ENCODE measurements at regions not wholly inside any gene's neighbourhood (a gene's known extent, or its start where the extent isn't known, plus 50 kb on each side); places are given as distances from the start of the nearest gene placed in this dataset.

- 72% methylated on average over 2 of the region's 2 CpGs for WGBS
- intact Hi-C loops (cut with DNase I): no loop called here
- ATAC-seq (no peak), DNase-seq (no peak)
- no peak overlapping the region for H3K4me3 ChIP-seq (ENCODE audit: low read length)
- H3K4me1 ChIP-seq (ENCODE audit: control insufficient read depth, insufficient read depth, low read length): no peaks in the 10 kb centered on the region
- no peaks in the 10 kb centered on the region for H3K27me3 ChIP-seq (ENCODE audit: control insufficient read depth, insufficient read depth)
- no peak overlapping the region for H3K27ac ChIP-seq (ENCODE audit: low read length)
- H3K9me3 ChIP-seq (ENCODE audit: control insufficient read depth, low read length): no peaks in the 10 kb centered on the region
Measured at GRCh38 chr13:73800011-73800410, 334.2 kb downstream of the KLF12 start.

DNA sequence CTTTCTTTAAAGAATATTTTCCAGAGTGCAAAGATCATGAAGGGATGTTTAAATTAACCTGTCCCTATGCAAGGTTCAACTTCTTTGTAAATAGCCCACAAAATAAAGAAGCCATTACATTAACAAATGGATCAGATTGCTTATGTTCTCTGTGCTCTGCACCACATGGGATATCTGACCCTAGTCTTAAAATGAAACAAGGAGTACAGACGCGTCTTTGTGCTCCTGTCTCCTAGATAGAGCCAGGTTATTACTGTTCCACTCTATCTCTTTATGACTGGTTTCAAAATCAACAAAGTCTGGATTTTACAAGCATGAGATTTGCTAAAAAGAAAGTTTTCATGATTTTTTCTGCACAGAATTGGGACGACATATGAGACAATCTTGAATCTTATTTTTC, 339.4 kb downstream of the KLF12 start:
- Histone ChIP-seq H3K27ac (ENCODE audit: low read length) (no peak overlapping the region), H3K27me3 (ENCODE audit: control insufficient read depth, insufficient read depth) (no peaks in the 10 kb centered on the region), H3K4me3 (ENCODE audit: low read length) (no peak overlapping the region), H3K9me3 (ENCODE audit: control insufficient read depth, low read length) (no peaks in the 10 kb centered on the region), H3K4me1 (ENCODE audit: control insufficient read depth, insufficient read depth, low read length) (no peaks in the 10 kb centered on the region)
- intact Hi-C loops (cut with DNase I): no loop called here
- WGBS: 76% methylated on average over 3 of the region's 3 CpGs
- ATAC-seq (no peak), DNase-seq (no peak)

DNA sequence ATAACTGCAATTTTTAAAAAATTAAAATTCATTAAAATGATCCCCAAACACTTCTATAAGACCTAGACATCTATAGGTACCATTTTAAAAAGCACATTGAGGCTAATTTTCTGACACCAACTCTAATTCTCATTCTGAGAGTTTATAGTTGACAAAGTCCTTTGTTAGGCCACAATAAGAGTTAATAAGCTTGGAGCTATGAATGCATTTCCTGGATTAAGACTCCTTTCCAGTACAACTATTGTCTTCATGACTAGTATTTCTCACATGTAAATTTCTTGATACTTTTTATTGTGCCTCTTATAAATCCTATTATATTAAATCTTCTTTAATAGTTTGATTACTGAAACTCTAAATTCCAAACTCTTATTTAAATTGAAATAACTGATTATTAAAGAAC, 340.8 kb downstream of the KLF12 start:
- Histone ChIP-seq H3K27ac (ENCODE audit: low read length) (no peak overlapping the region), H3K4me1 (ENCODE audit: control insufficient read depth, insufficient read depth, low read length) (no peaks in the 10 kb centered on the region), H3K27me3 (ENCODE audit: control insufficient read depth, insufficient read depth) (no peaks in the 10 kb centered on the region), H3K4me3 (ENCODE audit: low read length) (no peak overlapping the region), H3K9me3 (ENCODE audit: control insufficient read depth, low read length) (no peaks in the 10 kb centered on the region)
- intact Hi-C loops (cut with DNase I): no loop called here
- no peak for DNase-seq
- no peak for ATAC-seq

GRCh38 chr13:73792796-73793195, 341.4 kb downstream of the KLF12 start:
- 83% methylated on average over 5 of the region's 5 CpGs for WGBS
- no peak for DNase-seq
- no peak for ATAC-seq
- no peak overlapping the region for H3K27ac ChIP-seq (ENCODE audit: low read length)
- H3K4me1 ChIP-seq (ENCODE audit: control insufficient read depth, insufficient read depth, low read length): no peaks in the 10 kb centered on the region
- H3K4me3 ChIP-seq (ENCODE audit: low read length): no peak overlapping the region
- no peaks in the 10 kb centered on the region for H3K27me3 ChIP-seq (ENCODE audit: control insufficient read depth, insufficient read depth)
- no peaks in the 10 kb centered on the region for H3K9me3 ChIP-seq (ENCODE audit: control insufficient read depth, low read length)
- intact Hi-C loops (cut with DNase I): no loop called here

GRCh38 chr13:73782450-73783449, 351.5 kb downstream of the KLF12 start:
- Histone ChIP-seq H3K27me3 (ENCODE audit: control insufficient read depth, insufficient read depth) (no peaks in the 10 kb centered on the region), H3K27ac (ENCODE audit: low read length) (no peak overlapping the region), H3K4me1 (ENCODE audit: control insufficient read depth, insufficient read depth, low read length) (peaks cover 1% of the 10 kb centered on the region), H3K9me3 (ENCODE audit: control insufficient read depth, low read length) (no peaks in the 10 kb centered on the region), H3K4me3 (ENCODE audit: low read length) (no peak overlapping the region)
- ATAC-seq: no peak
- no peak for DNase-seq
- intact Hi-C loops (cut with DNase I): no loop called here
- WGBS: 68% methylated on average over 6 of the region's 6 CpGs

GRCh38 chr13:73781384-73781783, 352.8 kb downstream of the KLF12 start:
- Histone ChIP-seq H3K4me1 (ENCODE audit: control insufficient read depth, insufficient read depth, low read length) (peaks cover 1% of the 10 kb centered on the region), H3K9me3 (ENCODE audit: control insufficient read depth, low read length) (no peaks in the 10 kb centered on the region), H3K27me3 (ENCODE audit: control insufficient read depth, insufficient read depth) (no peaks in the 10 kb centered on the region), H3K27ac (ENCODE audit: low read length) (no peak overlapping the region), H3K4me3 (ENCODE audit: low read length) (no peak overlapping the region)
- DNase-seq (no peak), ATAC-seq (no peak)
- intact Hi-C loops (cut with DNase I): no loop called here

DNA sequence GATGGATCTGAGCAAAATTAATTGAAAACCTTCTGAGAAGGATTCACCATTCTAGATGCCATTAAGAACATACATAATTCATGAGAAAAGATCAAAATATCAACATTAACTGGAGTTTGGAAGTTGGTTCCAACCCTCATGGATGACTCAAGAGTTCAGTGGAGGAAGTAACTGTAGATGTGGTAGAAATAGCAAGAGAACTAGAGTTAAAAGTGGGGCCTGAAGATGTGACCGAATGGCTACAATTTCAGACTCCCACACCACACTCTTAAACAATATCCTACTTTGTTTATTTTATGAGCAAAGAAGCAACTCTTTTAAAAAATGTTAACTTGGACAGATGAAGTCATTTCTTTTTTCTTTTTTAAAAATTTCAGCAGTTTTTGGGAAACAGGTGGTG, 354.3 kb downstream of the KLF12 start:
- H3K9me3 ChIP-seq (ENCODE audit: control insufficient read depth, low read length): no peaks in the 10 kb centered on the region
- ATAC-seq (no peak), DNase-seq (no peak)
- H3K4me1 ChIP-seq (ENCODE audit: control insufficient read depth, insufficient read depth, low read length): peaks cover 1% of the 10 kb centered on the region
- no peak overlapping the region for H3K27ac ChIP-seq (ENCODE audit: low read length)
- intact Hi-C loops (cut with DNase I): no loop called here
- no peak overlapping the region for H3K4me3 ChIP-seq (ENCODE audit: low read length)
- no peaks in the 10 kb centered on the region for H3K27me3 ChIP-seq (ENCODE audit: control insufficient read depth, insufficient read depth)
- WGBS: 93% methylated on average over 1 of the region's 1 CpG

GRCh38 chr13:73778242-73778864, 355.9 kb downstream of the KLF12 start:
- no peak for DNase-seq
- intact Hi-C loops (cut with DNase I): no loop called here
- no peak overlapping the region for H3K4me3 ChIP-seq (ENCODE audit: low read length)
- no peaks in the 10 kb centered on the region for H3K9me3 ChIP-seq (ENCODE audit: control insufficient read depth, low read length)
- 95% methylated on average over 17 of the region's 17 CpGs for WGBS
- no peaks in the 10 kb centered on the region for H3K27me3 ChIP-seq (ENCODE audit: control insufficient read depth, insufficient read depth)
- no peak overlapping the region for H3K27ac ChIP-seq (ENCODE audit: low read length)
- no peak for ATAC-seq
- H3K4me1 ChIP-seq (ENCODE audit: control insufficient read depth, insufficient read depth, low read length): peaks cover 1% of the 10 kb centered on the region

- no peak for ATAC-seq
- no peak for DNase-seq
- H3K4me3 ChIP-seq (ENCODE audit: low read length): no peak overlapping the region
- no peaks in the 10 kb centered on the region for H3K27me3 ChIP-seq (ENCODE audit: control insufficient read depth, insufficient read depth)
- no peaks in the 10 kb centered on the region for H3K9me3 ChIP-seq (ENCODE audit: control insufficient read depth, low read length)
- WGBS: 97% methylated on average over 6 of the region's 6 CpGs
- H3K27ac ChIP-seq (ENCODE audit: low read length): no peak overlapping the region
- intact Hi-C loops (cut with DNase I): no loop called here
- peaks cover under 1% of the 10 kb centered on the region for H3K4me1 ChIP-seq (ENCODE audit: control insufficient read depth, insufficient read depth, low read length)
Measured at GRCh38 chr13:73777134-73777533, 357.1 kb downstream of the KLF12 start.

DNA sequence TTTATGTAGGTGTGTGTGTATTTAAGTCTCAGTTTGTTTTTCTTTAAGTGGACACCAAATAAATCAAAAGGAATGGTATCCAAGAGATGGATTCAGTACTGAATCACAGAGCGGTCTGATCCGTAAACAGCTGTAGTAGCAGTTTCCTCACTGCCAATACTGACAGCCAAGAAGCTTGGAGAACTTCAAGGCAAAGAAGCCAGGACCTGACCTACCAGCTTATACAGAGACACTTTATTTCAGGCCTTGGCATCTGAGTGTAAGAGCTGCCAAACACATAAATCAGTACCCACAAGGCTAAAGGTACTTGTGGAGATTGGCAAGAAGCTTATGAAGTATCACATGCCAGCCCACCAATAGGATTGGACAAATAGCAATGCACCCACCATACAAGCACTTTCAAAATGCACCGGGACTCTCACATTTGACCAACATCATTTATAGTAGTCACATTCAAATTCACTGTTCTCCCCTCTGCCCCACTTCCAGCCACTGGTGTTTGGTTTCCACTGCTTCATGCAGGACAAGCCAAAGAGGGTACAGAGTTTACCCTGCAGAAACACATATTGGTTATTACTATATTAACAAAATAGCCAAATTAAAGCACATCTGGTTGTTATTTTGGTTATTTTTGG, 357.9 kb downstream of the KLF12 start:
- Histone ChIP-seq H3K4me3 (ENCODE audit: low read length) (no peak overlapping the region), H3K4me1 (ENCODE audit: control insufficient read depth, insufficient read depth, low read length) (no peaks in the 10 kb centered on the region), H3K27me3 (ENCODE audit: control insufficient read depth, insufficient read depth) (no peaks in the 10 kb centered on the region), H3K27ac (ENCODE audit: low read length) (no peak overlapping the region), H3K9me3 (ENCODE audit: control insufficient read depth, low read length) (no peaks in the 10 kb centered on the region)
- DNase-seq (no peak), ATAC-seq (peak; percentile 63 to 79)
- WGBS: 51% methylated on average over 3 of the region's 3 CpGs
- intact Hi-C loops (cut with DNase I): no loop called here

DNA sequence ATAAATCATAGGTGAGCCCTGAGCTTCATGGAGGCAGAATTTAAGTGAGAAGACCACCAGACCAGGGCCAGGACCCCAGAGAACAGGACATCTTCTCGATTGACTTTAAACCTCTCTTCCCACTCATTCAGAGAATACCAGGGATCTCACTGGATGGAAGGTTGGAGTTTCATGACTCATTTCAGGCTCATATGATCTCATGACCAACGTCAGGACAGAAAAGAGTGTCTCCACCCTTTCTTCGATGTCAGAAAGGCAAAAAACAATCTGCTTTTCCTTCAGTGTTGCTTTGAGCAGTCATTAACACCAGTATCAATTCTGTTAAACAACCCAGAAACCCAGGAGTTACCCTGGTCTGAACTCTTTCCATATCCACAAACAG, 361.0 kb downstream of the KLF12 start:
- ATAC-seq: no peak
- no peak for DNase-seq
- Histone ChIP-seq H3K4me1 (ENCODE audit: control insufficient read depth, insufficient read depth, low read length) (no peaks in the 10 kb centered on the region), H3K27me3 (ENCODE audit: control insufficient read depth, insufficient read depth) (no peaks in the 10 kb centered on the region), H3K4me3 (ENCODE audit: low read length) (no peak overlapping the region), H3K9me3 (ENCODE audit: control insufficient read depth, low read length) (no peaks in the 10 kb centered on the region), H3K27ac (ENCODE audit: low read length) (no peak overlapping the region)
- 87% methylated on average over 3 of the region's 3 CpGs for WGBS
- intact Hi-C loops (cut with DNase I): no loop called here

Data from right cardiac atrium (tissue), 5 donors.